HT1080 (cell line): ENCODE measurements at regions not wholly inside any gene's neighbourhood (a gene's known extent, or its start where the extent isn't known, plus 50 kb on each side); places are given as distances from the start of the nearest gene placed in this dataset.

ENCODE experiments used
- DNase-seq: peaks from one replicate; pipeline ENCODE4 v3.0.0-alpha.2; 2015; ENCODE audit warnings: low read depth

GRCh38 chr1:213723187-213723586 is 264.6 kb upstream of the PROX1 start:
- no peak for DNase-seq

GRCh38 chr1:213724640-213725536 is 262.9 kb upstream of the PROX1 start:
- DNase-seq: peak; percentile 33

GRCh38 chr1:213727853-213728592 is 259.8 kb upstream of the PROX1 start:
- DNase-seq: no peak

- DNase-seq: no peak
Measured at GRCh38 chr1:213728593-213729536, 258.9 kb upstream of the PROX1 start.

GRCh38 chr1:213733705-213734104 is 254.1 kb upstream of the PROX1 start:
- DNase-seq: no peak

GRCh38 chr1:213737398-213738035 is 250.3 kb upstream of the PROX1 start:
- DNase-seq: no peak

GRCh38 chr1:213738658-213739057 is 249.1 kb upstream of the PROX1 start:
- DNase-seq: no peak

- no peak for DNase-seq
Measured at GRCh38 chr1:213742992-213743391, 244.8 kb upstream of the PROX1 start.

- no peak for DNase-seq
Measured at GRCh38 chr1:213744780-213745179, 243.0 kb upstream of the PROX1 start.

- no peak for DNase-seq
Measured at GRCh38 chr1:213745451-213745850, 242.3 kb upstream of the PROX1 start.

GRCh38 chr1:213749558-213749957 is 238.2 kb upstream of the PROX1 start:
- DNase-seq: no peak

- DNase-seq: no peak
Measured at GRCh38 chr1:213750231-213751063, 237.3 kb upstream of the PROX1 start.

GRCh38 chr1:213751064-213751397 is 236.7 kb upstream of the PROX1 start:
- DNase-seq: no peak

- DNase-seq: no peak
Measured at GRCh38 chr1:213759359-213760181, 228.2 kb upstream of the PROX1 start.

- DNase-seq: peak; percentile 83
Measured at GRCh38 chr1:213761845-213762407, 225.8 kb upstream of the PROX1 start.

GRCh38 chr1:213767683-213768082 is 220.1 kb upstream of the PROX1 start:
- no peak for DNase-seq

GRCh38 chr1:213772128-213773063 is 215.4 kb upstream of the PROX1 start:
- no peak for DNase-seq

- no peak for DNase-seq
Measured at GRCh38 chr1:213773975-213774374, 213.8 kb upstream of the PROX1 start.
